NCI-H128 (cell line): ENCODE measurements at regions not wholly inside any gene's neighbourhood (a gene's known extent, or its start where the extent isn't known, plus 50 kb on each side); places are given as distances from the start of the nearest gene placed in this dataset.
"Not testable (repeated sequence)": the region's sequence is repeated elsewhere in the genome, so short reads cannot be mapped to it uniquely, and the experiment has no call there.

Source experiments
- DNase-seq: peaks from one replicate; lab custom pipeline; 2025; ENCODE audit not compliant: unreplicated experiment; lab: John Stamatoyannopoulos, UW

GRCh38 chr16:66121466-66121865 lies 245.0 kb upstream of the CDH5 start:
- DNase-seq: no peak

- DNase-seq: no peak
Observed at GRCh38 chr16:66120656-66121055, 245.8 kb upstream of the CDH5 start.

GRCh38 chr16:66116163-66117002 lies 250.1 kb upstream of the CDH5 start:
- DNase-seq: no peak

- DNase-seq: no peak
Observed at GRCh38 chr16:66115373-66115772, 251.1 kb upstream of the CDH5 start.

GRCh38 chr16:66113223-66113622 lies 253.3 kb upstream of the CDH5 start:
- DNase-seq: no peak

- no peak for DNase-seq
Observed at GRCh38 chr16:66109677-66110076, 256.8 kb upstream of the CDH5 start.

- DNase-seq: no peak
Observed at GRCh38 chr16:66107661-66108060, 258.8 kb upstream of the CDH5 start.

GRCh38 chr16:66103211-66103610 lies 263.3 kb upstream of the CDH5 start:
- DNase-seq: no peak

GRCh38 chr16:66099306-66099705 lies 267.2 kb upstream of the CDH5 start:
- no peak for DNase-seq

- no peak for DNase-seq
Observed at GRCh38 chr16:66097751-66098150, 268.7 kb upstream of the CDH5 start.

GRCh38 chr16:66095676-66096075 lies 270.8 kb upstream of the CDH5 start:
- DNase-seq: no peak

GRCh38 chr16:66093191-66093590 lies 273.3 kb upstream of the CDH5 start:
- no peak for DNase-seq

GRCh38 chr16:66091471-66091891 lies 275.0 kb upstream of the CDH5 start:
- no peak for DNase-seq

- no peak for DNase-seq
Observed at GRCh38 chr16:66088681-66089080, 277.8 kb upstream of the CDH5 start.

GRCh38 chr16:66087308-66087707 lies 279.2 kb upstream of the CDH5 start:
- DNase-seq: no peak

GRCh38 chr16:66085651-66086050 lies 280.8 kb upstream of the CDH5 start:
- DNase-seq: no peak

GRCh38 chr16:66084731-66085130 lies 281.8 kb upstream of the CDH5 start:
- not testable (repeated sequence) for DNase-seq

- DNase-seq: no peak
Observed at GRCh38 chr16:66084306-66084705, 282.2 kb upstream of the CDH5 start.

GRCh38 chr16:66083171-66083570 lies 283.3 kb upstream of the CDH5 start:
- no peak for DNase-seq

- DNase-seq: no peak
Observed at GRCh38 chr16:66082424-66082823, 284.1 kb upstream of the CDH5 start.

GRCh38 chr16:66081775-66082366 lies 284.6 kb upstream of the CDH5 start:
- no peak for DNase-seq

- no peak for DNase-seq
Observed at GRCh38 chr16:66079671-66080334, 286.7 kb upstream of the CDH5 start.
